ENCODE measurements at regions not wholly inside any gene's neighbourhood (a gene's known extent, or its start where the extent isn't known, plus 50 kb on each side); places are given as distances from the start of the nearest gene placed in this dataset.

DNA sequence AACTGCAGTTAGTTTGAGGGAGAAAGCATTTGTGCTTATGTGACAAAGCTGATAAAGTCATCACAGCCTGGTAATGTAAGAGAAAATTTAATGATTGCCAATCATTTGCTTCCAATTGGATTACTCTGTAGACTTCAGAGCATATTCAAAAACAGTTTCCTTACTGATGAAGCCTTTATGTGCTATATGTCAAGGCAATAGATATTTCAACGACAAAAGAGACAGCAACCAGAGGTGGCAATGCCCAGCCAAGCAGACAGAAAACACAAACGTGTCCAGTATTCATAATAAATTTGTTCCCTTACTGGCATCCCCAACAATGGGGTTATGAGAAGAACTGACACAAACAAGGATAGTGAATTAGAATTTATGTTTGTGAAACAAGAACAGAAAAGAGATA is 1840.3 kb upstream of the PCDH7 start:
- H3K4me3 ChIP-seq (ENCODE audit: low read depth, low read length): no peak overlapping the region
- DNase-seq (ENCODE audit: low read depth): no peak
- no peak for TF ChIP-seq CTCF (IDR thresholded peaks at IDR 0.05; ENCODE audit: insufficient read depth, low read length)

- no peak for TF ChIP-seq CTCF (IDR thresholded peaks at IDR 0.05; ENCODE audit: insufficient read depth, low read length)
- no peak for DNase-seq (ENCODE audit: low read depth)
- H3K4me3 ChIP-seq (ENCODE audit: low read depth, low read length): no peak overlapping the region
Observed at GRCh38 chr4:28883211-28883610, 1837.0 kb upstream of the PCDH7 start.

DNA sequence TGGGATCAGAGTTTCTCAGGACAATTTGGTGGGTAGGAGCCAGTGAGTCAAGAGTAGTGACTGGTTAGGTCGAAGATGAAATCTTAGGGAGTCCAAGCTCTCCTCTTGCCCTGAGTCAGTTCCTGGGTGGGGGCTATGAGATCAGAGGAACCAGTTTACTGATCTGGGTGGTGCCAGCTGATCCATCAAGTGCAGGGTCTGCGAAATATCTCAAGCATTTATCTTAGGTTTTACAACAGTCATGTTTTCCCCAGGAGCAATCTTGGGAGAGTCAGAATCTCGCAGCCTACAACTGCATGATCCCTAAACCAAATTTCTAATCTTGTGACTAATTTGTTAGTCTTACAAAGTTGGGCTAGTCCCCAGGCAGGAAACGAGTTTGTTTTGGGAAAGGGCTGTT is 1833.2 kb upstream of the PCDH7 start:
- no peak for TF ChIP-seq CTCF (IDR thresholded peaks at IDR 0.05; ENCODE audit: insufficient read depth, low read length)
- peak; percentile 87 for DNase-seq (ENCODE audit: low read depth)
- no peak overlapping the region for H3K4me3 ChIP-seq (ENCODE audit: low read depth, low read length)

DNA sequence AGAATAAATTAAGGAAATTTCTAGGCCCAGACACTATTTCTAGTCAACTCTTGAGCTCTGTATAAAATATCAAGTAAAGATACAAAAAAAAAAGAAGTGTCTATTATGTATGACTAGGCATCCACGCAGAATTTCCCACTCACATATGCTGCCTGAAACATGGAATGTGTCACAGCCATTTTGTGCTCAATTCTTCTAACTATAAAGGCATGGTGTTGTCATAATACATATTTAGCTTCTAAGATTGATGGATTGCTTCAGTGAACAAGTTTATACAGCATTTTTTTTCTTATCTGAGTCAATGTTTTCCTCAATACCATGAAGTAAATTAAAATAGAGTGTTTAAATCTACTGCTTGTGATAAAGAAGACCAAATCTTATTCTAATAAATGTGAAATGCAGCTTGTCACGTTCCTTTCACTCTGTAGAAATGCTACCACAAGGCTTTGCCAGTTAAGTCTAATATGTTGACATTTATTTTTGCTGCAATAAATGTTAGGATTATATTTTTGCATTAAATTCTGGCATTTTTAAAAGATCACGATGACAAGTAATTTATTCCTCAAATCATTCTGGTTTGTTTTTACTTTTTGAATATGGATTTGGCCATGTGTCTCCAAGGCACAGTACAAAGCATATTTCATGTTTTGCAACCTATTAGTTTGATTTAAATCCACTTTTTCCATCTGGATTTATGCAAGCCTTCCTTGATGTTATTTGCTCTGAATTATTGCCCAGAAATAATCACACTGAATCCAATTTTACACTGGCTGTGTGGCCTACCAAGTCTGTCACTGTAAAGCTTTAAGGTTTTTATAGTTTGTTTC is 1829.0 kb upstream of the PCDH7 start:
- peak; percentile 16 for DNase-seq (ENCODE audit: low read depth)
- H3K4me3 ChIP-seq (ENCODE audit: low read depth, low read length): no peak overlapping the region
- TF ChIP-seq CTCF (IDR thresholded peaks at IDR 0.05; ENCODE audit: insufficient read depth, low read length): no peak

GRCh38 chr4:28913466-28913865 is 1806.7 kb upstream of the PCDH7 start:
- DNase-seq (ENCODE audit: low read depth): no peak
- no peak overlapping the region for H3K4me3 ChIP-seq (ENCODE audit: low read depth, low read length)
- no peak for TF ChIP-seq CTCF (IDR thresholded peaks at IDR 0.05; ENCODE audit: insufficient read depth, low read length)

DNA sequence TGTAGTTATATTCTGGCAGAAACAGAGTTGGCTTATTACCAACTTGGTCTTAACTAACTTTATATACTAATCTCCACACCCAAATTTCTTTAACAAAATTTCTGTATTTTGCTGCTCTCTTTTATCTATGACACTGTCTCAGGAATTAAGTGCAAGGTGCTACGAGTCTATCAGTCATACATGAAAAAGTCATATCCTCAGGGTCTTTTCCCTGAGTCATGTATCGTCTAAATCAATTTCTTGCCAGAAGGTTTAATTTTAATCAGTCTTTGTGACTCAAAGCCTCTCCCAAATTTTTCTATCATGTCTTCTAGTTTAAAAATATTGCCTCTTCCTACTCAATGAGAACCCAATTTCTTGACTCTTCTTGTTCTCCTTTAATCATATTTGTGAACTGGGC is 1803.6 kb upstream of the PCDH7 start:
- no peak for TF ChIP-seq CTCF (IDR thresholded peaks at IDR 0.05; ENCODE audit: insufficient read depth, low read length)
- DNase-seq (ENCODE audit: low read depth): no peak
- no peak overlapping the region for H3K4me3 ChIP-seq (ENCODE audit: low read depth, low read length)

GRCh38 chr4:28918871-28919270 is 1801.3 kb upstream of the PCDH7 start:
- no peak for DNase-seq (ENCODE audit: low read depth)
- no peak overlapping the region for H3K4me3 ChIP-seq (ENCODE audit: low read depth, low read length)
- TF ChIP-seq CTCF (IDR thresholded peaks at IDR 0.05; ENCODE audit: insufficient read depth, low read length): no peak

All from fibroblast of the aortic adventitia (primary cell).